Caco-2 (cell line): ENCODE measurements at regions not wholly inside any gene's neighbourhood (a gene's known extent, or its start where the extent isn't known, plus 50 kb on each side); places are given as distances from the start of the nearest gene placed in this dataset.

Experiments
- BruUV-seq: library from RNA; stranded (reverse); fragments of 400-500 nt; replicated peaks from 2 replicates; lab custom pipeline; 2021; lab: Mats Ljungman, UMichigan
- CTCF ChIA-PET: fragments of 300-600 bp; sonication (Branson Sonifier 250); formaldehyde crosslinking; loops from one replicate; lab custom pipeline; 2022; ENCODE audit warnings: antibody characterized with exemption; lab: Charles Lee
- POLR2A ChIA-PET: fragments of 300-600 bp; sonication (Branson Sonifier 250); formaldehyde crosslinking; loops from one replicate; lab custom pipeline; 2022; ENCODE audit warnings: antibody characterized with exemption; lab: Charles Lee
- DNase-seq, 2 experiments: peaks; one replicate each; pipeline versions ENCODE4 v3.0.0 to v3.0.0-alpha.2; 2020 to 2022
- H3K27me3 ChIP-seq: replicated peaks from 2 replicates; pipeline ENCODE4 v1.6.0; 2011; ENCODE audit warnings: low read length; ENCODE audit not compliant: control insufficient read depth, insufficient read depth
- H3K36me3 ChIP-seq: 2 replicates; pipeline ENCODE4 v1.5.1; 2011; ENCODE audit warnings: low read length; ENCODE audit not compliant: control insufficient read depth, insufficient read depth
- H3K4me1 ChIP-seq: fragments of 250-450 bp; sonication (Bioruptor Pico); 2 replicates; pipeline ENCODE4 v1.5.1; 2020; ENCODE audit warnings: mild to moderate bottlenecking
- H3K4me3 ChIP-seq: 2 replicates; pipeline ENCODE4 v1.5.1; 2011; ENCODE audit warnings: low read depth, mild to moderate bottlenecking, control low read depth, low read length
- H3K9me3 ChIP-seq: fragments of 250-450 bp; sonication (Bioruptor Pico); 2 replicates; pipeline ENCODE4 v1.5.1; 2020; ENCODE audit warnings: mild to moderate bottlenecking, moderate library complexity
- H3K27ac Mint-ChIP-seq: one replicate; pipeline ENCODE4 v1.8.0; 2022; ENCODE audit warnings: mixed read lengths; ENCODE audit not compliant: unreplicated experiment
- H3K27me3 Mint-ChIP-seq: one replicate; pipeline ENCODE4 v1.8.0; 2022; ENCODE audit warnings: mixed read lengths; ENCODE audit not compliant: insufficient read depth, unreplicated experiment
- H3K36me3 Mint-ChIP-seq: one replicate; pipeline ENCODE4 v1.8.0; 2022; ENCODE audit warnings: mild to moderate bottlenecking, mixed read lengths; ENCODE audit not compliant: insufficient read depth, unreplicated experiment
- H3K4me1 Mint-ChIP-seq: one replicate; pipeline ENCODE4 v1.8.0; 2022; ENCODE audit warnings: low read depth, mixed read lengths; ENCODE audit not compliant: unreplicated experiment
- H3K4me3 Mint-ChIP-seq: one replicate; pipeline ENCODE4 v1.8.0; 2022; ENCODE audit warnings: mild to moderate bottlenecking, moderate library complexity, mixed read lengths; ENCODE audit not compliant: unreplicated experiment
- H3K9me3 Mint-ChIP-seq: one replicate; pipeline ENCODE4 v1.8.0; 2022; ENCODE audit warnings: mixed read lengths; ENCODE audit not compliant: unreplicated experiment
- CTCF ChIP-seq, 2 experiments: fragments of 200-600 bp in 1 of 2; IDR thresholded peaks; 1 replicate in 1 of 2; 2 replicates in 1 of 2; pipeline versions ENCODE4 v1.5.1 to v1.8.0; 2011 to 2022; ENCODE audit warnings: antibody characterized with exemption in 1 of 2, control low read depth in 1 of 2, inconsistent platforms in 1 of 2, low read depth in 1 of 2, low read length in 1 of 2, mild to moderate bottlenecking in 1 of 2, moderate library complexity in 1 of 2; ENCODE audit not compliant: insufficient read depth in 1 of 2, severe bottlenecking in 1 of 2, unreplicated experiment in 1 of 2
- intact Hi-C: fragments of 100-400 bp; cut with micrococcal nuclease; formaldehyde crosslinking; loops from one replicate; pipeline ENCODE4 v1.10.0; 2022; ENCODE audit not compliant: unreplicated experiment

- BruUV-seq, result no TSS peak
- POLR2A ChIA-PET, result no interaction called here
- CTCF ChIA-PET, result no interaction called here
- Histone ChIP-seq H3K36me3 (no peaks in the 10 kb centered on the region), H3K9me3 (no peaks in the 10 kb centered on the region), H3K27me3 (no peaks in the 10 kb centered on the region), H3K4me3 (no peak overlapping the region), H3K4me1 (no peaks in the 10 kb centered on the region)
- Mint-ChIP-seq H3K27me3 (peaks cover 3% of the 10 kb centered on the region), H3K27ac (no peak overlapping the region), H3K36me3 (no peaks in the 10 kb centered on the region), H3K4me1 (no peaks in the 10 kb centered on the region), H3K9me3 (peaks cover 15% of the 10 kb centered on the region), H3K4me3 (no peak overlapping the region)
- intact Hi-C loops, result no loop called here
- TF ChIP-seq CTCF (IDR thresholded peaks at IDR 0.05; ENCODE audit: insufficient read depth in 1 of 2, low read depth in 1 of 2, low read length in 1 of 2, severe bottlenecking in 1 of 2, unreplicated experiment in 1 of 2), result no peak
- no peak for DNase-seq
Observed at GRCh38 chr11:80173371-80174136, 732.7 kb upstream of the TENM4 start.

- no peaks in the 10 kb centered on the region for H3K4me1 ChIP-seq
- H3K9me3 Mint-ChIP-seq, result peaks cover 15% of the 10 kb centered on the region
- peaks cover 3% of the 10 kb centered on the region for H3K27me3 Mint-ChIP-seq
- POLR2A ChIA-PET, result no interaction called here
- no peak overlapping the region for H3K4me3 ChIP-seq
- intact Hi-C loops, result no loop called here
- no TSS peak for BruUV-seq
- no peaks in the 10 kb centered on the region for H3K9me3 ChIP-seq
- no peak for DNase-seq
- no peaks in the 10 kb centered on the region for H3K36me3 Mint-ChIP-seq
- H3K27me3 ChIP-seq, result no peaks in the 10 kb centered on the region
- CTCF ChIA-PET, result no interaction called here
- no peaks in the 10 kb centered on the region for H3K4me1 Mint-ChIP-seq
- H3K36me3 ChIP-seq, result no peaks in the 10 kb centered on the region
- H3K27ac Mint-ChIP-seq, result no peak overlapping the region
- TF ChIP-seq CTCF (IDR thresholded peaks at IDR 0.05; ENCODE audit: insufficient read depth in 1 of 2, low read depth in 1 of 2, low read length in 1 of 2, severe bottlenecking in 1 of 2, unreplicated experiment in 1 of 2), result no peak
- no peak overlapping the region for H3K4me3 Mint-ChIP-seq
Observed at GRCh38 chr11:80168796-80169195, 728.0 kb upstream of the TENM4 start.

- no peaks in the 10 kb centered on the region for H3K4me1 Mint-ChIP-seq
Observed at GRCh38 chr11:80167766-80168165, 726.9 kb upstream of the TENM4 start.

More at GRCh38 chr11:80167766-80168165, 726.9 kb upstream of the TENM4 start:
- Histone ChIP-seq H3K4me3 (no peak overlapping the region), H3K9me3 (no peaks in the 10 kb centered on the region), H3K36me3 (no peaks in the 10 kb centered on the region), H3K27me3 (no peaks in the 10 kb centered on the region), H3K4me1 (no peaks in the 10 kb centered on the region)
- ChIA-PET POLR2A (no interaction called here), CTCF (interaction anchor here (0.6 to 1.1 kb wide), 2 partner anchors 12 to 715 kb away, joined by 3 read pairs; no protein-coding TSS in a partner anchor)
- H3K27ac Mint-ChIP-seq, result no peak overlapping the region
- no peak for DNase-seq
- peaks cover 15% of the 10 kb centered on the region for H3K9me3 Mint-ChIP-seq
- no peak for TF ChIP-seq CTCF (IDR thresholded peaks at IDR 0.05; ENCODE audit: insufficient read depth in 1 of 2, low read depth in 1 of 2, low read length in 1 of 2, severe bottlenecking in 1 of 2, unreplicated experiment in 1 of 2)
- H3K36me3 Mint-ChIP-seq, result no peaks in the 10 kb centered on the region
- H3K27me3 Mint-ChIP-seq, result peaks cover 3% of the 10 kb centered on the region
- no TSS peak for BruUV-seq
- intact Hi-C loops, result no loop called here
- no peak overlapping the region for H3K4me3 Mint-ChIP-seq
